ENCODE measurements at regions not wholly inside any gene's neighbourhood (a gene's known extent, or its start where the extent isn't known, plus 50 kb on each side); places are given as distances from the start of the nearest gene placed in this dataset.
"Not testable (repeated sequence)": the region's sequence is repeated elsewhere in the genome, so short reads cannot be mapped to it uniquely, and the experiment has no call there.

- H3K27me3 Mint-ChIP-seq (ENCODE audit: low read depth): peaks cover 6% of the 10 kb centered on the region
- H3K4me3 Mint-ChIP-seq: no peak overlapping the region
- no peaks in the 10 kb centered on the region for H3K9me3 Mint-ChIP-seq
- no peak for TF ChIP-seq CTCF (conservative IDR thresholded peaks at IDR 0.05)
- no peaks in the 10 kb centered on the region for H3K4me1 Mint-ChIP-seq
- H3K36me3 Mint-ChIP-seq (ENCODE audit: low read depth): no peaks in the 10 kb centered on the region
- no peak overlapping the region for H3K27ac Mint-ChIP-seq (ENCODE audit: unreplicated experiment)
- DNase-seq (ENCODE audit: low read depth, low spot score): no peak
Measured at GRCh38 chr15:26007151-26007550, 144.0 kb upstream of the ATP10A start.

- Mint-ChIP-seq H3K9me3 (peaks cover 5% of the 10 kb centered on the region), H3K4me1 (no peaks in the 10 kb centered on the region), H3K27ac (ENCODE audit: unreplicated experiment) (no peak overlapping the region), H3K36me3 (ENCODE audit: low read depth) (no peaks in the 10 kb centered on the region), H3K4me3 (no peak overlapping the region), H3K27me3 (ENCODE audit: low read depth) (peaks cover 6% of the 10 kb centered on the region)
- TF ChIP-seq CTCF (conservative IDR thresholded peaks at IDR 0.05): no peak
- no peak for DNase-seq (ENCODE audit: low read depth, low spot score)
Measured at GRCh38 chr15:26001201-26001600, 138.1 kb upstream of the ATP10A start.

- no peak for DNase-seq (ENCODE audit: low read depth, low spot score)
- H3K27me3 Mint-ChIP-seq (ENCODE audit: low read depth): no peaks in the 10 kb centered on the region
- no peak overlapping the region for H3K4me3 Mint-ChIP-seq
- H3K4me1 Mint-ChIP-seq: peaks cover 6% of the 10 kb centered on the region
- no peak for TF ChIP-seq CTCF (conservative IDR thresholded peaks at IDR 0.05)
- H3K27ac Mint-ChIP-seq (ENCODE audit: unreplicated experiment): no peak overlapping the region
- H3K36me3 Mint-ChIP-seq (ENCODE audit: low read depth): peaks cover 3% of the 10 kb centered on the region
- peaks cover 16% of the 10 kb centered on the region for H3K9me3 Mint-ChIP-seq
Measured at GRCh38 chr15:25993506-25993905, 130.4 kb upstream of the ATP10A start.

GRCh38 chr15:25990220-25990619, 127.1 kb upstream of the ATP10A start:
- no peak for TF ChIP-seq CTCF (conservative IDR thresholded peaks at IDR 0.05)
- Mint-ChIP-seq H3K9me3 (peaks cover 15% of the 10 kb centered on the region), H3K27ac (ENCODE audit: unreplicated experiment) (no peak overlapping the region), H3K36me3 (ENCODE audit: low read depth) (peaks cover 3% of the 10 kb centered on the region), H3K4me1 (peaks cover 10% of the 10 kb centered on the region), H3K4me3 (no peak overlapping the region), H3K27me3 (ENCODE audit: low read depth) (no peaks in the 10 kb centered on the region)
- DNase-seq (ENCODE audit: low read depth, low spot score): no peak

GRCh38 chr15:25989327-25989726, 126.2 kb upstream of the ATP10A start:
- DNase-seq (ENCODE audit: low read depth, low spot score): no peak
- H3K4me1 Mint-ChIP-seq: peaks cover 16% of the 10 kb centered on the region
- H3K9me3 Mint-ChIP-seq: peaks cover 15% of the 10 kb centered on the region
- H3K4me3 Mint-ChIP-seq: no peak overlapping the region
- H3K27ac Mint-ChIP-seq (ENCODE audit: unreplicated experiment): peak overlapping the region; percentile 19
- TF ChIP-seq CTCF (conservative IDR thresholded peaks at IDR 0.05): no peak
- H3K36me3 Mint-ChIP-seq (ENCODE audit: low read depth): peaks cover 3% of the 10 kb centered on the region
- no peaks in the 10 kb centered on the region for H3K27me3 Mint-ChIP-seq (ENCODE audit: low read depth)

- H3K4me3 Mint-ChIP-seq; H3K27me3 Mint-ChIP-seq (ENCODE audit: low read depth); H3K27ac Mint-ChIP-seq (ENCODE audit: unreplicated experiment); DNase-seq (ENCODE audit: low read depth, low spot score); H3K36me3 Mint-ChIP-seq (ENCODE audit: low read depth): not testable (repeated sequence)
- H3K9me3 Mint-ChIP-seq: peaks cover 15% of the 10 kb centered on the region
- peaks cover 12% of the 10 kb centered on the region for H3K4me1 Mint-ChIP-seq
Measured at GRCh38 chr15:25988716-25989115, 125.6 kb upstream of the ATP10A start.
